GM21381 (cell line): ENCODE measurements at regions not wholly inside any gene's neighbourhood (a gene's known extent, or its start where the extent isn't known, plus 50 kb on each side); places are given as distances from the start of the nearest gene placed in this dataset.
A peak's percentile ranks its signal among the peaks of the same experiment; 100 is the strongest.
"Not testable (repeated sequence)": the region's sequence is repeated elsewhere in the genome, so short reads cannot be mapped to it uniquely, and the experiment has no call there.

Source experiments
- ATAC-seq: cut with Tn5 transposase; IDR thresholded peaks from one replicate; pipeline ENCODE4 v1.9.1; 2021; ENCODE audit warnings: mild to moderate bottlenecking, moderate library complexity; ENCODE audit not compliant: unreplicated experiment

DNA sequence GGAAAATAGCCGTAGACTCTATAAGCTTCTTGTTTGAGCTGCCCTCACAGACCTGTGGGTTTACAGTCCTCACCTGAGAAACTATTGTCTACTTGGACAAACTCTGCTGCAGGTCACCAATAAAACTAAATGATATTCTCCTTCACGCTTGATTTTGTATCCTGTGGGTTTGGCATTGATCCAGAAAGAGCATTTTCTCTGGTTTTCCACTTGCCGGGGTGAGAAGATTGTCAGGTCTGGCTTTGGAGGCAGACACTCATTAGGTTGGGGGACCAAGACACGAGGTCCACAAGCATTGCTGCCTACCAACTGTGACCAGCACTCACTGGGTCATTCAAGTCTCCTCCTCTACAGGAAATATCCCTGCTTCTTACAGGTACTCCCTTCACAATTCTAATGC lies 68.5 kb downstream of the CDC14C start:
- ATAC-seq: no peak

GRCh38 chr7:49001610-49002033 lies 77.3 kb downstream of the CDC14C start:
- peak; percentile 98 for ATAC-seq

GRCh38 chr7:49010717-49011116 lies 86.4 kb downstream of the CDC14C start:
- ATAC-seq: no peak

GRCh38 chr7:49014870-49015269 lies 90.5 kb downstream of the CDC14C start:
- ATAC-seq: no peak

- no peak for ATAC-seq
These were observed 95.8 kb downstream of the CDC14C start for GRCh38 chr7:49020145-49020544.

- ATAC-seq: no peak
These were observed 98.1 kb downstream of the CDC14C start for GRCh38 chr7:49022448-49022847.

- no peak for ATAC-seq
These were observed 99.3 kb downstream of the CDC14C start for GRCh38 chr7:49023345-49024328.

GRCh38 chr7:49030221-49030620 lies 105.9 kb downstream of the CDC14C start:
- no peak for ATAC-seq

DNA sequence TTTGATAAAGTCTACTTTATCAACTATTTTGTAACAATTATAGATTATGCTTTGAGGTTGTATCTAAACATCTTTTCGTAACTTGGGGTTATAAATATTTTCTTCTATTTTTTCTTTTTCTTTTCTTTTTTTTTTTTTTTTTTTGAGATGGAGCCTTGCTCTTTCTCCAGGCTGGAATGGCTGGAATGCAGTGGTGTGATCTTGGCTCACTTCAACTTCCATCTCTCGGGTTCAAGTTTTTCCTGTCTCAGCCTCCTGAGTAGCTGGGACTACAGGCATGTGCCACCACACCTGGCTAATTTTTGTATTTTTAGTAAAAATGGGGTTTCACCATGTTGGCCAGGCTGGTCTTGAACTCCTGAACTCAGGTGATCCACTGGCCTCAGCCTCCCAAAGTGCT lies 108.8 kb downstream of the CDC14C start:
- not testable (repeated sequence) for ATAC-seq

DNA sequence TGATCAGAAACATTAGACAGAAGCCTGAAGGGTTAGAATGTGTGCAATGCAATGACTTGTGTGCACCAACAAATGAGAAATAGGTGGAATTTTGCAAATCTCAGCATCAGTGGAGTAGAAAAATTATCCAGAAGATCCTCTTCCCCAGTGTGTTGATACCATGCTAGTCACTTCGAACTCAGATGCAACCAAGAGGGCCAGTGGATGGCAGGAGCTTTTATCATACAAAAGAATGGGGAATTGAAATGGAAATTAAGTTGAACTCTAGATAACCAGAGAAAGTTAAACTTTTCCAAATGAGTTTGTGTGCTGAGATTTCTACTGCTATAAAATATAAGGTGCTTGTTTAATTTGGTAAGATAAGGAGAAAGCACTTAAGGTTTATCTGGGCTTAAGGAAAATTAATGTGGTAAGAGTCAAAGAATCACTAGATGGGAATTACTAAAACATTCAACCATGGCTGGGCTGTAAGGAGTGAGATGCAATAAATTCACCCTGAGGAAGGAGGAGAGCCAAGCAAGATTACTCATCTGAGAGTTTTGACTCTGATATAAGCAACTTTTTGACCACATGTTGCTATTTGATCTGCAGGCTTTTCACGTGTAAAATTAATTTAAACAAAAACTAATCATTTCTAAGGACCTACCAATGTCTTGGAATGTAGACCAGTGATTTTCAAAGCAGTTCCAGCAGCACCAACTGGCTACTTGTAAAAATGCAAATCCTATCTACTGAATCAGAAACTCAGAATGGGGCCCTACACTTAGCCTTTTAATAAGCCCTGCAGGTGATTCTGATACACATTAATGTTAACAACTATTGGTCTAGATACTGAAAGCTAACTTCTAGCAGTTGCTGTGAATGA lies 113.2 kb downstream of the CDC14C start:
- no peak for ATAC-seq

DNA sequence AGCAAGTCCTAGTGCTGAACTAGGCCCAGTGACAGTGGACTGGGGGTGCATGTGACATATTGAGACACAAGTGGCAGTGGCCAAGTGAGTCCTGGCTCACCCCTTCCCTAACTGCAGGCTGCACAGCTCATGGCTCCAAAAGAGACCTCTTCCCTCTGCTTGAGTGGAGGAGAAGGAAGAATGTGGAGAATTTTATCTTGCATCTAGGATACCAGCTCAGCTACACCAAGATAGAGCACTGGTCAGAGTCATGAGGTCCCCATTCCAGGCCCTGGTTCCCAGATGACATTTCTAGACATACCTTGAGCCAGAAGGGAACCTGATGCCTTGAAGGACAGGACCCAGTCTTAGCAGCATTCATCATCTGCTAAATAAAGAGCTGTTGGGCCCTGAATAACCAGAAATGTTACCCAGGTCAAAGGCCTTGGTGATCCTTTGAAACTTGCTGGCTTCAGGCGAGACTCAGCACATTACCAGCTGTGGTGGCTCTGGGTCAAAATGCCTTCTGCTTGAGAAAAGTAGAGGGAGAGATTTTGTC lies 114.5 kb downstream of the CDC14C start:
- ATAC-seq: no peak

GRCh38 chr7:49060743-49061142 lies 136.4 kb downstream of the CDC14C start:
- no peak for ATAC-seq

- ATAC-seq: no peak
These were observed 150.2 kb downstream of the CDC14C start for GRCh38 chr7:49074538-49074937.

DNA sequence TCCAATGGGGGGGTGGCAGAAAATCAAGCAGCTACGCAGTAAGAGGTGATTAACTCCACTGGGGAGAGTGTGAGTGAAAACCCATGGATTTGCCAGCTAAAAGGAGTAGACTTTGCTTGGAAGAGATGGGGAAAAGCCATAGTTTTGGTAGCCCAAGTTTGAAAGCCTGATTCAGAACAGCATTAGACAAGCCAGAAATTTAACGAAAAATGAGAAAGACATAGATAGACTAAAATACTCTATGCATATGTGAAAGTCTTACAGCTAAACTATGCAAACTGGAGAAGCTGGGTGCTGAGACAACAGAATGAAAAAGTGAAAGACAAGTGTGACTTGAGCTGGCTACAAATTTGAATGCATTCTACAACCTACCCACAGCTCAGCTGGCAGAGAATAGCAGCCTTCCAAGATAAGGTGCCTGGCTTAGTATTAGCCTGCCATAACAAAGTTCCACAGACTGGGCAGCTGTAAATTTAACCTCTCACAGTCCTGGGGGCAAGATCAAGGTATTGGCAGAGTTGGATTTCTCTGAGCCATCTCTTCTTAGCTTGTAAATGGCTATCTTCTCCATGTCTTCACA lies 156.6 kb downstream of the CDC14C start:
- no peak for ATAC-seq

DNA sequence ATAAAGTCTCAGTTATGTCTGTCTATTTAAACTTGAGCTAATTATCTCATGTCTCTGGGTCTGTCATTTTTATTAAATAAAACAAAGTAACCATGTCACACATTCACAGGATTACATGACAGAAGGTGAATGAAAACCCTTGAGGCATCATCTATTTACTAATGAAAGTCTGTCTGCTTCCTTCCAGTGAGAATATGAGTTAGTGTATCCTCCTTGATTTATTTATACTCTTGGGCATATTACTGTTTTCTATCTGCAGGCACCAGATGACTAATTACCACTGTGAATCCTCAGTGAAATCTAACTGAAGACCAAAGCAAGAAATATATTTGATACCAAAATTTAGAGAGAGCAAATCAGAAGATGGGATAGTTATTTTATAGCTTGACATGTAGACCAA lies 163.7 kb downstream of the CDC14C start:
- no peak for ATAC-seq

DNA sequence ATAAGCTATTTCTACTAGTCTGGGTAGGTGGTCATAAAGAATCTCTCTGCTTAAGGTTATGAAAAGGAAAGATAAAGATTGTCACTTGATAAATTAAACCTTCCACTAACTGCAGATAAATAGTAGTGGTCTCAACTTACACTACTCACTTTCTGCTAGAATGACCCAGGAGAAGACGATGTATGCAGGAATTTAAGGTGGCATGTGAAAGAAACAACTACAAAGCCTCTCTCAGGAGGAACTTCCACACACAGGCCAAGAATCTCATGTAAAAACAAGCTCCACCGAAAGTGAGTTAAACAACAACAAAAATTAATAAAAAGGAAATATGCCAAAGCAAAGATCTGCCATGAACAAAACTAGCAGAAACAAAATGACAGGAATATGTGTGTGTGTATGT lies 165.4 kb downstream of the CDC14C start:
- no peak for ATAC-seq

DNA sequence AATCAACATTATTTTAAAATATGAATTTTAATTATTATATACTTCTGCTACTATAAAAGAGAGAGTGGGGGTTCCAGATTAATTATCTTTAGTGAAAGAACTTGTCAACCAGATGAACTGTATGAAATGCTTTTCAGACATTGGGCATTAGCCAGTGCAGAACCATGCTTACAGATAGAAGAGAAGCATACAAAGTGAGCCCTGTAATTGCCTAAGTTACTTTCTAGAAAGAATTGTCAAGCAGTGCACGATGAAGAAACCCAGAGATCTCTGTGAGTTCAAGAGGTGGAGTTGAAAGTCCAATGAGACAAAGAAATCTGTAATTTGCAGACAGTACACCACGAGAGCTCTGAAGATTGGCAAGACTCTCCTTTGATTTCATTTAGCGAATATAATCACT lies 166.7 kb downstream of the CDC14C start:
- ATAC-seq: no peak

- no peak for ATAC-seq
These were observed 167.2 kb downstream of the CDC14C start for GRCh38 chr7:49091519-49091918.

GRCh38 chr7:49093218-49093617 lies 168.9 kb downstream of the CDC14C start:
- ATAC-seq: no peak

DNA sequence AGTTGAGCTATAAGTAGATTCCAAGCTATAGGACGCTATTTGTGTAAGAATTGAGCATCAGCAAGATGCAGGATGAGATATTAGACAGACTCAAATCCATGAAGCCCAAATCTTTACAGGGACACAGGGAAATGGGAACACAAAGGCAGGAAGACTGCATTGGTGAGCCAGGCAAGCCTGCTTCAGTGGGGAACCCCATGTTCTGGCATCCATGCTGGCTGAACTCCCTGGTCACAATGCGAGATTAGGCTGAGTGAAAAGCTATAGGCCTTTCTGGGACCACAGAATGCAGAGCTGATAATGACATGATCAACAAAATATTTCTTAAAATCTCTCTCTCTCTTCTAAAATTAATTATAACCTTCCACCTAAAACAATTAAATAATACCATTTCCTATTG lies 170.5 kb downstream of the CDC14C start:
- ATAC-seq: no peak
